SK-N-SH treated with all-trans-retinoic acid at 6 μM for 48 hours (cell line): ENCODE measurements at regions not wholly inside any gene's neighbourhood (a gene's known extent, or its start where the extent isn't known, plus 50 kb on each side); places are given as distances from the start of the nearest gene placed in this dataset.
A peak's percentile ranks its signal among the peaks of the same experiment; 100 is the strongest.

Experiments
- ATAC-seq: fragments of 200-7000 bp; cut with Tn5 transposase; 3 replicates; pipeline ENCODE4 v1.9.1; 2020; ENCODE audit warnings: mild to moderate bottlenecking, moderate library complexity
- BACH2 ChIP-seq: fragments of 250-450 bp; sonication (Bioruptor Pico); IDR thresholded peaks from 2 replicates; pipeline ENCODE4 v1.9.0; 2021; ENCODE audit warnings: mild to moderate bottlenecking, borderline replicate concordance
- CSDC2 ChIP-seq: fragments of 250-450 bp; sonication (Bioruptor Pico); IDR thresholded peaks from 2 replicates; pipeline ENCODE4 v1.5.0; 2020; ENCODE audit warnings: mild to moderate bottlenecking, moderate library complexity
- ESRRG ChIP-seq: fragments of 250-450 bp; sonication (Bioruptor Pico); IDR thresholded peaks from 2 replicates; pipeline ENCODE4 v1.6.1; 2021; ENCODE audit warnings: mild to moderate bottlenecking
- ISL1 ChIP-seq: fragments of 250-450 bp; sonication (Bioruptor Pico); IDR thresholded peaks from 2 replicates; pipeline ENCODE4 v2.1.2; 2022; ENCODE audit warnings: mild to moderate bottlenecking, moderate library complexity
- POU6F1 ChIP-seq: fragments of 250-450 bp; sonication (Bioruptor Pico); IDR thresholded peaks from 2 replicates; pipeline ENCODE4 v1.8.0; 2021; ENCODE audit warnings: low read depth, mild to moderate bottlenecking, moderate library complexity, borderline replicate concordance
- RARB ChIP-seq: fragments of 250-450 bp; sonication (Bioruptor Pico); IDR thresholded peaks from 2 replicates; pipeline ENCODE4 v1.8.0; 2021; ENCODE audit warnings: mild to moderate bottlenecking, moderate library complexity
- SNAI2 ChIP-seq: fragments of 250-450 bp; sonication (Bioruptor Pico); IDR thresholded peaks from 2 replicates; pipeline ENCODE4 v1.5.0; 2020; ENCODE audit warnings: mild to moderate bottlenecking, moderate library complexity
- TCF4 ChIP-seq: fragments of 250-450 bp; sonication (Bioruptor Pico); IDR thresholded peaks from 2 replicates; pipeline ENCODE4 v1.8.0; 2021; ENCODE audit warnings: mild to moderate bottlenecking, moderate library complexity, borderline replicate concordance
- ZC3H10 ChIP-seq: fragments of 250-450 bp; sonication (Bioruptor Pico); IDR thresholded peaks from 2 replicates; pipeline ENCODE4 v1.5.1; 2021; ENCODE audit warnings: mild to moderate bottlenecking, moderate library complexity
- ZFP3 ChIP-seq: fragments of 250-450 bp; sonication (Bioruptor Pico); IDR thresholded peaks from 2 replicates; pipeline ENCODE4 v1.5.0; 2020; ENCODE audit warnings: mild to moderate bottlenecking, moderate library complexity
- ZFP30 ChIP-seq: fragments of 450-650 bp; formaldehyde crosslinking; IDR thresholded peaks from 2 replicates; pipeline ENCODE4 v1.5.0; 2022; ENCODE audit warnings: mild to moderate bottlenecking, moderate library complexity
- ZNF565 ChIP-seq: fragments of 450-650 bp; formaldehyde crosslinking; conservative IDR thresholded peaks from 2 replicates; pipeline ENCODE4 v1.5.0; 2020; ENCODE audit warnings: low read depth, mild to moderate bottlenecking, moderate library complexity
- ZNF70 ChIP-seq: fragments of 450-650 bp; formaldehyde crosslinking; IDR thresholded peaks from 2 replicates; pipeline ENCODE4 v1.5.0; 2020; ENCODE audit warnings: mild to moderate bottlenecking, moderate library complexity
- ZNF8 ChIP-seq: fragments of 450-650 bp; formaldehyde crosslinking; IDR thresholded peaks from 2 replicates; pipeline ENCODE4 v1.5.0; 2020; ENCODE audit warnings: mild to moderate bottlenecking, moderate library complexity
- TF ChIP-seq, protein P1 (sequence below): fragments of 250-450 bp; sonication (Bioruptor Pico); IDR thresholded peaks from 2 replicates; pipeline ENCODE4 v1.5.1; 2021; ENCODE audit warnings: mild to moderate bottlenecking, moderate library complexity
- TF ChIP-seq, protein P2 (sequence below): fragments of 250-450 bp; sonication (Bioruptor Pico); IDR thresholded peaks from 2 replicates; pipeline ENCODE4 v1.8.0; 2020; ENCODE audit warnings: mild to moderate bottlenecking, moderate library complexity, borderline replicate concordance
- TF ChIP-seq, protein P3 (sequence below): fragments of 250-450 bp; sonication (Bioruptor Pico); IDR thresholded peaks from 2 replicates; pipeline ENCODE4 v1.5.1; 2020; ENCODE audit warnings: low read depth, mild to moderate bottlenecking, moderate library complexity

- ATAC-seq: no peak
- TF ChIP-seq TCF4 (CRISPR knock-in tag) (no peak), CSDC2 (no peak), ZNF8 (CRISPR knock-in tag) (no peak), ZNF70 (CRISPR knock-in tag) (no peak), ZFP30 (CRISPR knock-in tag) (no peak), SNAI2 (no peak), ESRRG (CRISPR knock-in tag) (no peak), ZNF565 (CRISPR knock-in tag) (no peak), ISL1 (CRISPR knock-in tag) (no peak), ZC3H10 (no peak)
- TF ChIP-seq, protein P1, sequence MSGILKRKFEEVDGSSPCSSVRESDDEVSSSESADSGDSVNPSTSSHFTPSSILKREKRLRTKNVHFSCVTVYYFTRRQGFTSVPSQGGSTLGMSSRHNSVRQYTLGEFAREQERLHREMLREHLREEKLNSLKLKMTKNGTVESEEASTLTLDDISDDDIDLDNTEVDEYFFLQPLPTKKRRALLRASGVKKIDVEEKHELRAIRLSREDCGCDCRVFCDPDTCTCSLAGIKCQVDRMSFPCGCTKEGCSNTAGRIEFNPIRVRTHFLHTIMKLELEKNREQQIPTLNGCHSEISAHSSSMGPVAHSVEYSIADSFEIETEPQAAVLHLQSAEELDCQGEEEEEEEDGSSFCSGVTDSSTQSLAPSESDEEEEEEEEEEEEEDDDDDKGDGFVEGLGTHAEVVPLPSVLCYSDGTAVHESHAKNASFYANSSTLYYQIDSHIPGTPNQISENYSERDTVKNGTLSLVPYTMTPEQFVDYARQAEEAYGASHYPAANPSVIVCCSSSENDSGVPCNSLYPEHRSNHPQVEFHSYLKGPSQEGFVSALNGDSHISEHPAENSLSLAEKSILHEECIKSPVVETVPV (CRISPR knock-in tag): no peak
These were observed 149.5 kb downstream of the SLC16A9 start for GRCh38 chr10:59560161-59560560.

GRCh38 chr10:59558066-59558465 is 151.6 kb downstream of the SLC16A9 start:
- no peak for TF ChIP-seq POU6F1
- ATAC-seq: no peak

GRCh38 chr10:59557642-59558041 is 152.0 kb downstream of the SLC16A9 start:
- TF ChIP-seq ISL1 (CRISPR knock-in tag) (peak; percentile 88), ZFP3 (no peak), RARB (no peak)
- ATAC-seq: no peak

GRCh38 chr10:59557052-59557451 is 152.6 kb downstream of the SLC16A9 start:
- TF ChIP-seq ZC3H10: 0 out of 2 replicates have a peak, but pooled peaks have one; percentile 16
- TF ChIP-seq, protein P2, sequence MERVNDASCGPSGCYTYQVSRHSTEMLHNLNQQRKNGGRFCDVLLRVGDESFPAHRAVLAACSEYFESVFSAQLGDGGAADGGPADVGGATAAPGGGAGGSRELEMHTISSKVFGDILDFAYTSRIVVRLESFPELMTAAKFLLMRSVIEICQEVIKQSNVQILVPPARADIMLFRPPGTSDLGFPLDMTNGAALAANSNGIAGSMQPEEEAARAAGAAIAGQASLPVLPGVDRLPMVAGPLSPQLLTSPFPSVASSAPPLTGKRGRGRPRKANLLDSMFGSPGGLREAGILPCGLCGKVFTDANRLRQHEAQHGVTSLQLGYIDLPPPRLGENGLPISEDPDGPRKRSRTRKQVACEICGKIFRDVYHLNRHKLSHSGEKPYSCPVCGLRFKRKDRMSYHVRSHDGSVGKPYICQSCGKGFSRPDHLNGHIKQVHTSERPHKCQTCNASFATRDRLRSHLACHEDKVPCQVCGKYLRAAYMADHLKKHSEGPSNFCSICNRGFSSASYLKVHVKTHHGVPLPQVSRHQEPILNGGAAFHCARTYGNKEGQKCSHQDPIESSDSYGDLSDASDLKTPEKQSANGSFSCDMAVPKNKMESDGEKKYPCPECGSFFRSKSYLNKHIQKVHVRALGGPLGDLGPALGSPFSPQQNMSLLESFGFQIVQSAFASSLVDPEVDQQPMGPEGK (CRISPR knock-in tag): peak; percentile 85
- TF ChIP-seq, protein P1 (CRISPR knock-in tag): peak; percentile 80; the same call in 1 of the 2 replicates
- peak; percentile 99 for TF ChIP-seq ISL1 (CRISPR knock-in tag)
- TF ChIP-seq, protein P3, sequence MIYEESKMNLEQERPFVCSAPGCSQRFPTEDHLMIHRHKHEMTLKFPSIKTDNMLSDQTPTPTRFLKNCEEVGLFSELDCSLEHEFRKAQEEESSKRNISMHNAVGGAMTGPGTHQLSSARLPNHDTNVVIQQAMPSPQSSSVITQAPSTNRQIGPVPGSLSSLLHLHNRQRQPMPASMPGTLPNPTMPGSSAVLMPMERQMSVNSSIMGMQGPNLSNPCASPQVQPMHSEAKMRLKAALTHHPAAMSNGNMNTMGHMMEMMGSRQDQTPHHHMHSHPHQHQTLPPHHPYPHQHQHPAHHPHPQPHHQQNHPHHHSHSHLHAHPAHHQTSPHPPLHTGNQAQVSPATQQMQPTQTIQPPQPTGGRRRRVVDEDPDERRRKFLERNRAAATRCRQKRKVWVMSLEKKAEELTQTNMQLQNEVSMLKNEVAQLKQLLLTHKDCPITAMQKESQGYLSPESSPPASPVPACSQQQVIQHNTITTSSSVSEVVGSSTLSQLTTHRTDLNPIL (CRISPR knock-in tag): peak; percentile 53; the same call in 1 of the 2 replicates
- no peak for TF ChIP-seq ZFP3
- TF ChIP-seq, all 23 proteins: peak for 5

GRCh38 chr10:59553162-59553900 is 156.3 kb downstream of the SLC16A9 start:
- ATAC-seq: peak; percentile 52
- TF ChIP-seq, protein P3 (CRISPR knock-in tag): no peak
- TF ChIP-seq, protein P1 (CRISPR knock-in tag): no peak
- TF ChIP-seq BACH2 (CRISPR knock-in tag): no peak
- TF ChIP-seq ESRRG (CRISPR knock-in tag): no peak
- TF ChIP-seq ZNF70 (CRISPR knock-in tag): no peak

More at GRCh38 chr10:59557052-59557451, 152.6 kb downstream of the SLC16A9 start:
- no peak for ATAC-seq
